ENCODE measurements at regions not wholly inside any gene's neighbourhood (a gene's known extent, or its start where the extent isn't known, plus 50 kb on each side); places are given as distances from the start of the nearest gene placed in this dataset.

DNA sequence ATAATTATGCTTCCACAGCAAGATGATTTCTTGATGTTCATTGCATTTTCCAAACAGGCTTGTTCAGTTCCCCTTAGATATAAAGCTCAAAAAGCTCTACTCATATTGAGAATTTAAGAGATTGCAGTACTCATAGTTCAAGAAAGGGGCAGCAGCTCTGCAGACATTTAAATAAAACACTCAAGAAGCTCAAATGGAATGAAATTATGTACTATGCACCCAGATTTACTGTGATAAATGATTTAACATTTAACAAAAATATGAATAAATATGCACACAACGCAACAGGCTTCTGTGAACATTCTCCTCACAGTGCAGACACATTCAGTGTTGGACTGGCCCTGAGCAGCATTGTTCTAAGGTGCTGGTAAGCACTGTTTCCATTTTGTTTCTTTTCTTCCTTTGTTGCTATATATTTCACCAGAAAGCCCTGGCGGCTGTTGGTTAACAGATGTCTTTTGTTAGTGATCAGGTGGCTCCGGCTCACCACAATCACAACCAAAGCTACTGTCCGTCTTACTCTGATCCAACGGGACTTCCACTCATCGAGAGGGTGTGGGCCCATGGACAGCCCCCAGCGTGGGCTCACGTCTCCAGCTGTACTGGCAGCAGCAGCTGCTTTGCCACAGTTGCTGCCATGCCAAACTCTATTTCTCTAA is 1440.3 kb downstream of the NCAM2 start:
- DNase-seq = no peak

DNA sequence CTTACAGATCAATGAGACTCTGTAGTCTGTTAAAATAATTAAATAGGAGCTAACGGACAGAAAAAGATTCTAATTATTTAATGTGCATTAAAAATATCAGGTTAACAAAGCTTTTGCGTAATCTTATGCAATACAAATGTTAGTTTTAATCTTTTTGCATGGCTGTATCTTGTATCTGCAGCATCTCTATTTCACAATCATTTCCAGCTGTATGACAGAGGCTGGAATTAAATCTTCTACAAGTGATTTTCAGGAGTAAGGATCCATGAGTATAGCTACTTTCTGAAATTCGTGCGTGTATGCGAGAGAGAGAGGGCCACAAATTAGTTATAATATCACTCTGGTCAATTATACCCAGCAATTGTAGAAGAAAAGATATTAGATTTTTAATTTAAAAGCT is 1446.8 kb downstream of the NCAM2 start:
- DNase-seq = no peak

- no peak for DNase-seq
These were observed 1452.3 kb downstream of the NCAM2 start for GRCh38 chr21:22450507-22450906.

DNA sequence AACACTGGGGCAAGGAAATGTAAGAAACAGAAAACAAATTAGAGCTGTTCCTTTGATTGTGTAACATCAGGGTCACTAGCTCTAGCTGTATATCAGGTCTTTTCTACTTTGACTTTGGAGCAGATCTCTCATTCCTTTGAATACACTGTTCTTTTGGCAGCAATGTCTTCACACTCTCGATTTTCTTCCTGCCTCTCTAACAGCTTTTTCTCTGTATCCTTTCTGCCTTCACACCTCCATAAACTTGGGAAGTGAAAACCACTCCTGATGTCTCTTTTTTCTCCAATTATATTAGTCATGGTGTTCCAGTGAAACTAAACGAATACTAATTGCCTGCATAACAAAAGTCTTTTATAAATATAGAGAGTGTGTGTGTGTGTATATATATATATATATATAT is 1458.0 kb downstream of the NCAM2 start:
- DNase-seq = no peak

DNA sequence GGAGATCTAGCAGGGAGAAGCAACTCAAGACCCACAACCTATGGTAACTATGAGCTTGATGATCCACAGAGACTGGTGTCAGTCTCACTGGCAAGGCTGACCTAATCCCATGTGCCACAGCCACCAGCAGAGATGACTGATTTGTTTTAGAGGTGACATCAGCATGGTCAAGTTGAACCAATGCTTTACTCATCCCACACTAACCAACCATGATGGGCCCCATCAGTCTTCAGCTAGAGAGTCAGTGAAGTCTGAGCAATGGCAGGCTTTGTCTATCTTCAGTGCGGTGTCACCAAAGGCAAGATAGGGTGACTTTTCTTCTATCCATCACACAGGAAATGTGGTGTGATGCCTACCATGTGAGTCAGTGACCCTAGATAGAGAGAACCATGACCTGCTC is 1470.7 kb downstream of the NCAM2 start:
- DNase-seq = no peak

DNA sequence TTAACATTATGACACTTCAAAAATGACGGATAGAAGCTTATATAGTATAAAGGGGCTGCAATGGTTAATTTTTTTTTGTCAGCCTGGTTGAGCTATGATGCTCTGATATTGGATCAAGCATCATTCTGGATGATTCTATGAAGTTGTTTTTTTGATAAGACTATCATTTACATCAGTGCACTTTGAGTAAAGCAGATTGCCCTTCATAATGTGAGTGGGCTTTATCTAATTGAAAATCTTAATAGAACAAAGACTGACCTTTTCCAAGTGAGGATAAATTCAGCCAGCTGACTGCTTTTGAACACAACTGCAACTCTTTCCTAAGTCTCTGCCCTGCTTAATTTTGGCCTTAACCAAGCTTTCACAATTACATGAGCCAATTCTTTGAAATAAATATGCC is 1476.2 kb downstream of the NCAM2 start:
- no peak for DNase-seq

- no peak for DNase-seq
These were observed 1478.0 kb downstream of the NCAM2 start for GRCh38 chr21:22476214-22476613.

GRCh38 chr21:22476726-22477646 is 1478.8 kb downstream of the NCAM2 start:
- DNase-seq = no peak

GRCh38 chr21:22490049-22490448 is 1491.8 kb downstream of the NCAM2 start:
- no peak for DNase-seq

DNA sequence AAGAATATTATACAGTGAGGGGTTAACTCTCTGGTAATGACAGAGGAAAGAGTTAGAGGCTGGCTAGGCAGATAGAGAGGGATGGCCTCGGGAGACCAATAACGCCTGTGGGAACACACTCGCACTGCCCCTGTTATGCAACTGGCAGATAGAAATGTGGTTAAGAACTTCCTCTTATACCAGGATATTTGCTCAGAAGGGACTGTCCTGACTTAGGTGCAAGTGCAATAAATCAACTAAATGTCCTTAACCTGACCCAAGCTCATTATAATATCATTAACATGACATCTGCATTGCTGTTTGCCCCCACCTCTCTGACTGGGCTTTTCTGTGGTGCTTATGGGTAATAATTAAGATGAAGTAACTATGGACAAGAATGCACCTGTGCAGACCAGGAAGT is 1518.0 kb downstream of the NCAM2 start:
- DNase-seq = no peak

DNA sequence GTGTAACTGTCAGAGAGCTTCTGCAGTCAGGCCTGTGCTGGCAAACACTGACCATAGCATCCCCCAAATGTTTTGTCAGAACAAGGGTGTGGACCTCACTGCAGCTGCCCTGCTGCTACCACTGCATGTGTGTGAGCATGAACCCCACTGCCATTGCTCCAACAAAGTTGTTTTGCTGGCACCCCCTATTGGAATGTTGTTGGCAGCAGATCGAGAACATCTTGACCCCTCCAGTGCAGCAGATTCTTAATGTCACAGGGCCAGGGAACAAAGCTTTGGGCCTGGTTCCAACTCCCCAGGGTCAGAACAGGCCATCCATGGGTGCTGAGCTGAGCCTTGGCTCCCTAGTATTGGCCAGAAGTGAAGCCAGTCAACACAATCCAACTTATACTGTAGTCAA is 1537.4 kb downstream of the NCAM2 start:
- no peak for DNase-seq

DNA sequence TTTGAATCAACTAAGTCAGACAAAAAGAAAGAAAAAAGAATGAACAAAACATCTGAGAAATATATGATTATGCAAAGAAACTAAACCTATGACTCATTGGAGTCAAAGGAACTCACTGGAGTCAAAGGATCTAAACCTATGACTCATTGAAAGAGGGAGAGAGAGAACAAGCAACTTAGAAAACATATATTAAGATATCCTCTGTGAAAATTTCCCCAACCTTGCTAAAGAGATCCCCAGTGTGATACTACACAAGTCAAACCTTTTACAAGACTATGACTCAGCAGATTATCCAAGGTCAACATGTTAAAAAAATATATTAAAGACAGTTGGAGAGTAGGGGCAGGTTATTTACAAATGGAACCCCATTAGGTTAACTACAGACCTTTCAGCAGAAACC is 1538.3 kb downstream of the NCAM2 start:
- DNase-seq = no peak

DNA sequence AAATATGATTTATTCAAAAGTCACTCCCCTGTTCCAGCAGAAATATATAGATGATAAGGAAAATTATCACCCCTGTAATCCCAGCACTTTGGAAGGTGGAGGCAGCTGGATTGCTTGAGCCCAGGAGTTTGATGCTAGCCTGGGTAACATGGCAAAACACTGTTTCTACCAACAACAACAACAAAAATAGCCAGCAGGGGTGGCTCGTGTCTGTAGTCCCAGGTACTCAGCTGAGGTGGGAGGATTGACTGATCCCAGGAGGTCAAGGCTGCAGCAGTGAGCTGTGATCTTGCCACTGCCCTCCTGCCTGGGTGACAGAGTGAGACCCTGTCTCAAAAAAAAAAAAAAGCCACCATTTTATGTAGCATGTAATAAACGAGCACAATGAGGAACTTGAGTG is 1546.5 kb downstream of the NCAM2 start:
- DNase-seq = no peak

- no peak for DNase-seq
These were observed 1554.2 kb downstream of the NCAM2 start for GRCh38 chr21:22552390-22552789.

- no peak for DNase-seq
These were observed 1556.6 kb downstream of the NCAM2 start for GRCh38 chr21:22554690-22555316.

GRCh38 chr21:22556829-22557228 is 1558.6 kb downstream of the NCAM2 start:
- DNase-seq = no peak

GRCh38 chr21:22561946-22562345 is 1563.7 kb downstream of the NCAM2 start:
- DNase-seq = no peak

- no peak for DNase-seq
These were observed 1575.6 kb downstream of the NCAM2 start for GRCh38 chr21:22573834-22574233.

DNA sequence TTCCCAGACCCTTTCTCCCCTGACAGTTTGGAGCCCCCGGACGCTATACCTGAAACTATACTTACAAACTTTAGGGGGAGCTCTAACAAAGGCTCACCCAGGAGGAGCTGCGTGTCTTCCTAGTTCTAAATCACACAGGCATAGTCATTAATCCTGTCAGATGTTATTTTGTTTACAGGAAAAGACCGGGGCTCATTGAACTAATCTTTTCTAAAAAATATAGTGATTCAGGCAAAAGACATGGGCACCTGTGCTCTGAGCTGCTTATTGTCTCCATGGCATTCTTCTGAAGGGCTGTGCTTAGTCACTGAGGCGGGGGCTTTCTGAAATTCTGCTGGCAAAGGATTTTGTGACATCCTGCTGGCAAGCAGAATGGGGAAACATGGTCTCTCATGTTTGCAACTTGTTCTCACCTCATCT is 1577.0 kb downstream of the NCAM2 start:
- peak; percentile 62 for DNase-seq

DNA sequence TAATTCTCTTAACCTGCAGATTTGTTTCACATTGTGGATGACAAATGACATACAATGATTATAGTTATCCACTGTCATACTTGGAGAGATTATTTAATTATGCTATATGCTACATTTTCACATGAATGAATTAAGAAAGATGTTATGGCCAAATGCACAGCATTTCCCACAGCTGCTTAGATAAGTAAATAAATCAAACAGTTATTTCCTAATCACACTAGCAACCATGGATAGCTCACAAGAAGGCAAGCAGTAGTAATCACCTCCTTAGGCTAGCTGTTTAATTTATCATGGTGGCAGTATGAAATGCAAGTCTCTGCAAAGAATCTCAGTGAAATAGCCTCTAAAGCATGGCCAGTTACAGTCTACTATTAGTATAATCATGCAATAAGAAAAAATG is 1581.5 kb downstream of the NCAM2 start:
- no peak for DNase-seq

DNA sequence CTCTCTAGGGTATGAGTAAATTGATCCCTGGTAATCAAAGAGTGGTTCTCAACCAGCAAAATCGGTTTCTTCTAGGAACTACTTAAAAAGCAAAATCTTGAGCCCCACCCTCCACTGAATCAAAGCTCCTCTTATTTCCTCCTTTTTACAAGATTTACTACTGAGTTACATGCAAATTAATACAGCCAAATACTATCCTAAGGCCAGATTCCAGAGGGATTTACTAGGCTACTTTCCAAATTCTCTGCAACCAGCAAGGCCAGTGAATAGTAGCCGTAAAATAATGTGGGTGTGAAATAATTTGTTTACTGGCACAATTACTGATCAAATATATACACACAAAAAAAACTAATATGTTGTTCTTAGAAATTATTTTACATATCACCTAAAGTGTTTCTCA is 1583.8 kb downstream of the NCAM2 start:
- DNase-seq = no peak

DNA sequence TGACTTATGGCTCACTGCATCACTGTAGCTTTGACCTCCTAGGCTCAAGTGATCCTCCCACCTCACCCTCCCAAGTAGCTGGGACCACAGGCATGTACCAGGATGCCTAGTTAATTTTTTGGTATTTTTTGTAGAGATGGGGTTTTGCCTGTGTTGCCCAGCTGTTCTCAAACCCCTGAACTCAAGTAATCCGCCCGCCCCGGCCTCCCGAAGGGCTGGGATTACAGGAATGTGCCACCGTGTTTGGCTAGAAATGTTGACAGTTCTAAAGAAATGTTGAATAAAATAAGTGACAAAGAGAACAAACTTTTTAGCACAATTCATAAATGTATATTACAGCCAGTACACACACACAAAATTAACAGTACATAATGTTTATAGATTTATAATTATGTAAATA is 1586.1 kb downstream of the NCAM2 start:
- no peak for DNase-seq

- DNase-seq = no peak
These were observed 1587.3 kb downstream of the NCAM2 start for GRCh38 chr21:22585558-22585957.

- DNase-seq = no peak
These were observed 1599.5 kb downstream of the NCAM2 start for GRCh38 chr21:22597660-22598255.

Measured in NCI-H1092 treated with DMSO at 0.1 percent for 48 hours (cell line).